Colonic mucosa (tissue), 4 donors: ENCODE measurements at regions not wholly inside any gene's neighbourhood (a gene's known extent, or its start where the extent isn't known, plus 50 kb on each side); places are given as distances from the start of the nearest gene placed in this dataset.

ENCODE experiments used
- DNase-seq: peaks from one replicate; pipeline ENCODE4 v3.0.0-alpha.2; 2020
- H3K27ac ChIP-seq: fragments of 200-600 bp; one replicate; pipeline ENCODE4 v1.8.0; 2021
- H3K27me3 ChIP-seq: fragments of 200-600 bp; one replicate; pipeline ENCODE4 v1.8.0; 2021
- H3K36me3 ChIP-seq: fragments of 200-600 bp; one replicate; pipeline ENCODE4 v1.8.0; 2021
- H3K4me1 ChIP-seq: fragments of 200-600 bp; one replicate; pipeline ENCODE4 v1.8.0; 2021; ENCODE audit warnings: mild to moderate bottlenecking
- H3K4me3 ChIP-seq: fragments of 200-600 bp; one replicate; pipeline ENCODE4 v1.8.0; 2021
- H3K9ac ChIP-seq, 2 donors: one replicate each; pipeline ENCODE4 v1.7.0; 2013; ENCODE audit warnings: control low read depth in 2 of 2, low read depth in 2 of 2, low read length in 2 of 2
- H3K9me3 ChIP-seq: fragments of 200-600 bp; one replicate; pipeline ENCODE4 v1.8.0; 2021
- intact Hi-C: fragments of 100-400 bp; cut with DNase I; formaldehyde crosslinking; loops from one replicate; pipeline ENCODE4 v1.14.1; 2022
- TF ChIP-seq, protein P1 (sequence below): fragments of 200-600 bp; IDR thresholded peaks from one replicate; pipeline ENCODE4 v1.8.0; 2022; ENCODE audit warnings: antibody characterized with exemption, mild to moderate bottlenecking
- donor health status: healthy.
- donor health status: DM: no; HTN: no; CAD: no.
- donor health status: DM: no; HTN: no; CAD: no.

DNA sequence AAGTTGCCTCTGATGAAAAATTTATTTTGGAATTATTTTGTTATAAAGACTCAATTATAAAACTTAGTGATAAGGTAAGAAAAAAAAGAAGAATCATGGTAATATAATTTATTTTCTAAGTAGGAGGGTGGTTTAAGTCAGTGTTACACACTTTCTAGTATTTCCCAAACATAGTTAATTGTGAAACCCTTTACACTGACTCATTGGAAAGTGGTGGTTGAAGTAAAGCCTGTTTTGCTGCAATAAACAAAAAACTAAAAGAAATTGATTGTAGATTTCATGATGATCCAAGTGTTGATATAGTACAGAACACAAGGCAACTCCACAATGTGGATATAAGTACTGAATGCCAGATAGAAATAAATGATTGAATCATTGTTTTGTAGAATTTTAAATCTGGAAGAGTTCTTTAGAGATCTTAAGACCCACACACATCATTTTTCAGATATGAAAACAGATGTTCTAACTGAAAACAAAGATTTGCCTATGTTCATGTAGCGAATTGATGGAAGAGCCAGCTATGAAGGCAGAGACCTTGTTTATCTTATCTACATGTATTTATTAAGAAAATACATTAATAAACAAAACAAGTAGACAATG, 539.8 kb downstream of the PRELID2 start:
- intact Hi-C loops = no loop called here
- Histone ChIP-seq H3K9me3 (no peaks in the 10 kb centered on the region), H3K4me1 (no peaks in the 10 kb centered on the region), H3K27ac (no peak overlapping the region), H3K36me3 (no peaks in the 10 kb centered on the region), H3K9ac (no peak overlapping the region), H3K4me3 (no peak overlapping the region), H3K27me3 (no peaks in the 10 kb centered on the region)
- DNase-seq = no peak
- TF ChIP-seq, protein P1, sequence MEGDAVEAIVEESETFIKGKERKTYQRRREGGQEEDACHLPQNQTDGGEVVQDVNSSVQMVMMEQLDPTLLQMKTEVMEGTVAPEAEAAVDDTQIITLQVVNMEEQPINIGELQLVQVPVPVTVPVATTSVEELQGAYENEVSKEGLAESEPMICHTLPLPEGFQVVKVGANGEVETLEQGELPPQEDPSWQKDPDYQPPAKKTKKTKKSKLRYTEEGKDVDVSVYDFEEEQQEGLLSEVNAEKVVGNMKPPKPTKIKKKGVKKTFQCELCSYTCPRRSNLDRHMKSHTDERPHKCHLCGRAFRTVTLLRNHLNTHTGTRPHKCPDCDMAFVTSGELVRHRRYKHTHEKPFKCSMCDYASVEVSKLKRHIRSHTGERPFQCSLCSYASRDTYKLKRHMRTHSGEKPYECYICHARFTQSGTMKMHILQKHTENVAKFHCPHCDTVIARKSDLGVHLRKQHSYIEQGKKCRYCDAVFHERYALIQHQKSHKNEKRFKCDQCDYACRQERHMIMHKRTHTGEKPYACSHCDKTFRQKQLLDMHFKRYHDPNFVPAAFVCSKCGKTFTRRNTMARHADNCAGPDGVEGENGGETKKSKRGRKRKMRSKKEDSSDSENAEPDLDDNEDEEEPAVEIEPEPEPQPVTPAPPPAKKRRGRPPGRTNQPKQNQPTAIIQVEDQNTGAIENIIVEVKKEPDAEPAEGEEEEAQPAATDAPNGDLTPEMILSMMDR = no peak

DNA sequence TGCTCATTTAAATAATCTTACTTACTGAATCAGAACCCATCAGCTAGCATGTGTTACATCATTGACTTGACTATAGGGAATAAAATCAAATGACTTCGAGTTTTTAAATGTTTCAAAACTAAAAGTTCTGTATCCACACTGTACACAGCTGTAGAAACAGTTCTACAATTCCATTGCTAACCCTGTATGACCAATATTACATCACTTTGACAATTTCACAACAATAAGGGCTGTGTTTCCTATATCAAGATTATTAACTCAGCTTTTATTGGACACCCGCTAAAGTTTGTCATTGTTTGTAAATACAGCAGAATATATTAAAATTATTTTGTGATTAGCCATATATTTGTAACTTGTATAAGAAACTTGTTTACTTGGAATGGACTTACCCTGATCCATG, 540.8 kb downstream of the PRELID2 start:
- H3K36me3 ChIP-seq = no peaks in the 10 kb centered on the region
- TF ChIP-seq, protein P1 = no peak

DNA sequence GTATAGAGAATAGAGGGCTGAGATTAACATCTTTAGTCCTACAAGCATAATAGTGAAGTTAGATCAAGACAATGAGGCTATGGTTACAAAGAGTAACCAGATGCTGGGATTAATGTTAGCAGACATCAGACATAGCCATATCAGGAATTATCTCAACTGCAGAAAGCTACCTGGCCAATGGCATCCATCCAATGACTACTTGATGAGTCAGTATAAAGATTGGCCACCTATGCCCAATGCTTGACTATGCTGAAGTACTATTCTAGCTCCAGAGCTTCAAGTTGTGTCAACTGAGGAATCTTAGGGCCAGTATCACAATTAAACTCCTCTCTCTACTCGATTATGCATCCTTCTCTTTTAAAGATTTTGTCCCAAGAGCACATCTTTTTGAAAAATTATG, 541.4 kb downstream of the PRELID2 start:
- Histone ChIP-seq H3K27me3 (no peaks in the 10 kb centered on the region), H3K9ac (no peak overlapping the region), H3K4me3 (no peak overlapping the region), H3K36me3 (no peaks in the 10 kb centered on the region), H3K4me1 (no peaks in the 10 kb centered on the region), H3K9me3 (no peaks in the 10 kb centered on the region), H3K27ac (no peak overlapping the region)
- intact Hi-C loops = no loop called here
- TF ChIP-seq, protein P1 = no peak
- no peak for DNase-seq

More for the DNA sequence above, 540.8 kb downstream of the PRELID2 start:
- intact Hi-C loops = no loop called here
- H3K27ac ChIP-seq = no peak overlapping the region
- no peak overlapping the region for H3K4me3 ChIP-seq
- DNase-seq = no peak
- no peaks in the 10 kb centered on the region for H3K27me3 ChIP-seq
- no peaks in the 10 kb centered on the region for H3K4me1 ChIP-seq
- H3K9ac ChIP-seq = no peak overlapping the region
- no peaks in the 10 kb centered on the region for H3K9me3 ChIP-seq

DNA sequence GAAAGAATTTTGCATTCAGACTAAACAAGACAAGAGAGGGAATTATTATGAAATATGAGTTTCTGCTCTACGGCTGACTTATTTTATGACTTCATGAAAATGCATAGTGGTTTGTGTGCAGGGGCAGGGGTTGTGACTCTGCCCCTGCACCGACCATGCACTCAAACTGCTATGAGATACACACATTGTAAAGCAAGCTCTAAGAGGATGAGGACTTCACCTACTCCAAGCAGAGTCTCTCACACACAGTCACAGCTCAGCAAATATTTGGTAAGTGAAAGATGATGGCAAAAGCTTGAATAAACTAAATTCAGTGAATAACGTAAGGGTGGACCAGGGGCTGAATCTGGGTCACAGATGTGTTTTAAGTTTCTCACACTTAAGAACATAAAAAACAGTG, 542.9 kb downstream of the PRELID2 start:
- DNase-seq = no peak
- no peaks in the 10 kb centered on the region for H3K9me3 ChIP-seq
- no peak overlapping the region for H3K27ac ChIP-seq
- no peak overlapping the region for H3K9ac ChIP-seq
- H3K36me3 ChIP-seq = no peaks in the 10 kb centered on the region
- H3K27me3 ChIP-seq = no peaks in the 10 kb centered on the region
- intact Hi-C loops = no loop called here
- H3K4me3 ChIP-seq = no peak overlapping the region
- TF ChIP-seq, protein P1 = no peak
- no peaks in the 10 kb centered on the region for H3K4me1 ChIP-seq

DNA sequence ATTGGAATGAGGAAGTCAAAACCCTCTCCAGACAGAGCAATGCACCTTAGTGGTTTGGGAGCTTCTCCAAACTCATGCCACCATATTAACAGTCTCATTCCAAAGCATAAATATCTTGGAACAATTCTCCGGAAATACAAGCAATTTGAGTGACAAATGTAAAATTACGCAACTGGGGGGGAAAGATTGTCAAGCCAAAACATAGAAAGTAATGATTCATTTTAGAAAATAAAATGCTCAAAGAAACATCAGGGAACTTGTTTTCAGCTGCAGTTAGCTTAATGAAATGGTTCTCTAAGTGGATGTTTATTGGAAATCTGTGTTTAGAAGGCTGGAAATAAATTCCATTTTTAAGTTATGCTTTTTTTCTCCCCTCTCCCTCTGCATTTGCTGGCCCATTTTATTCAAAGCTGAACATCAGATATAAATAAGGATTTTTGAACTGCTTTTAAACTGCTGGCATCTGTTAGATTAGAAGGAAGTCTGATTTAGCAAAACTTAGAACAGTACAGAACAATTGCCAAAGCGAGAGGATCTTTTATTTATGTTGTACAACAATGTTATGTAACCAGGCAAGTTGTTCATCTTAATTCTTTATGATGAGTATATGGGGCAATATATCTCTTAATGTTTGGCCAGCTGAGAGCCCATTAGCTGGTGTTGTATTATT, 551.9 kb downstream of the PRELID2 start:
- intact Hi-C loops = no loop called here
- Histone ChIP-seq H3K4me1 (no peaks in the 10 kb centered on the region), H3K9ac (no peak overlapping the region), H3K27me3 (no peaks in the 10 kb centered on the region), H3K36me3 (no peaks in the 10 kb centered on the region), H3K27ac (no peak overlapping the region), H3K4me3 (no peak overlapping the region), H3K9me3 (no peaks in the 10 kb centered on the region)
- no peak for DNase-seq
- TF ChIP-seq, protein P1 = no peak
